Colonic mucosa (tissue), 4 donors: ENCODE measurements at regions not wholly inside any gene's neighbourhood (a gene's known extent, or its start where the extent isn't known, plus 50 kb on each side); places are given as distances from the start of the nearest gene placed in this dataset.

ENCODE experiments used
- DNase-seq: peaks from one replicate; pipeline ENCODE4 v3.0.0-alpha.2; 2020
- H3K27ac ChIP-seq: fragments of 200-600 bp; one replicate; pipeline ENCODE4 v1.8.0; 2021
- H3K27me3 ChIP-seq: fragments of 200-600 bp; one replicate; pipeline ENCODE4 v1.8.0; 2021
- H3K36me3 ChIP-seq: fragments of 200-600 bp; one replicate; pipeline ENCODE4 v1.8.0; 2021
- H3K4me1 ChIP-seq: fragments of 200-600 bp; one replicate; pipeline ENCODE4 v1.8.0; 2021; ENCODE audit warnings: mild to moderate bottlenecking
- H3K4me3 ChIP-seq: fragments of 200-600 bp; one replicate; pipeline ENCODE4 v1.8.0; 2021
- H3K9ac ChIP-seq, 2 donors: one replicate each; pipeline ENCODE4 v1.7.0; 2013; ENCODE audit warnings: control low read depth in 2 of 2, low read depth in 2 of 2, low read length in 2 of 2
- H3K9me3 ChIP-seq: fragments of 200-600 bp; one replicate; pipeline ENCODE4 v1.8.0; 2021
- CTCF ChIP-seq: fragments of 200-600 bp; IDR thresholded peaks from one replicate; pipeline ENCODE4 v1.8.0; 2022; ENCODE audit warnings: antibody characterized with exemption, mild to moderate bottlenecking
- intact Hi-C: fragments of 100-400 bp; cut with DNase I; formaldehyde crosslinking; loops from one replicate; pipeline ENCODE4 v1.14.1; 2022
- donor health status: healthy.
- donor health status: DM: no; HTN: no; CAD: no.
- donor health status: DM: no; HTN: no; CAD: no.

GRCh38 chr6:795046-795685 lies 102.2 kb upstream of the EXOC2 start:
- Histone ChIP-seq H3K9me3 (no peaks in the 10 kb centered on the region), H3K27ac (no peak overlapping the region), H3K4me3 (no peak overlapping the region), H3K27me3 (no peaks in the 10 kb centered on the region), H3K36me3 (no peaks in the 10 kb centered on the region), H3K9ac (no peak overlapping the region), H3K4me1 (no peaks in the 10 kb centered on the region)
- intact Hi-C loops = loop anchor here (5.0 kb wide), 2 partner anchors 542 to 587 kb away; no protein-coding TSS in a partner anchor
- no peak for TF ChIP-seq CTCF
- DNase-seq = no peak

- Histone ChIP-seq H3K4me3 (no peak overlapping the region), H3K9ac (no peak overlapping the region), H3K36me3 (no peaks in the 10 kb centered on the region), H3K4me1 (no peaks in the 10 kb centered on the region), H3K9me3 (no peaks in the 10 kb centered on the region), H3K27ac (no peak overlapping the region), H3K27me3 (no peaks in the 10 kb centered on the region)
- DNase-seq = no peak
- no peak for TF ChIP-seq CTCF
- intact Hi-C loops = no loop called here
These were observed 100.3 kb upstream of the EXOC2 start for GRCh38 chr6:793261-793660.

- intact Hi-C loops = no loop called here
- H3K9me3 ChIP-seq = no peaks in the 10 kb centered on the region
- TF ChIP-seq CTCF = no peak
- no peak overlapping the region for H3K4me3 ChIP-seq
- H3K9ac ChIP-seq = no peak overlapping the region
- DNase-seq = no peak
- no peaks in the 10 kb centered on the region for H3K4me1 ChIP-seq
- no peaks in the 10 kb centered on the region for H3K27me3 ChIP-seq
- no peaks in the 10 kb centered on the region for H3K36me3 ChIP-seq
- H3K27ac ChIP-seq = no peak overlapping the region
These were observed 99.7 kb upstream of the EXOC2 start for GRCh38 chr6:792662-793061.

- no peak for TF ChIP-seq CTCF
- intact Hi-C loops = loop anchor here (5.0 kb wide), 1 partner anchor 196 kb away; no protein-coding TSS in a partner anchor
These were observed 95.1 kb upstream of the EXOC2 start for GRCh38 chr6:788058-788457.

GRCh38 chr6:786946-787763 lies 94.2 kb upstream of the EXOC2 start:
- DNase-seq = no peak
- Histone ChIP-seq H3K4me3 (no peak overlapping the region), H3K9me3 (no peaks in the 10 kb centered on the region), H3K27me3 (no peaks in the 10 kb centered on the region), H3K4me1 (no peaks in the 10 kb centered on the region), H3K36me3 (no peaks in the 10 kb centered on the region), H3K9ac (no peak overlapping the region), H3K27ac (no peak overlapping the region)
- intact Hi-C loops = loop anchor here (5.0 kb wide), 1 partner anchor 195 kb away; no protein-coding TSS in a partner anchor
- peak; percentile 62 for TF ChIP-seq CTCF

More at GRCh38 chr6:788058-788457, 95.1 kb upstream of the EXOC2 start:
- H3K9ac ChIP-seq = no peak overlapping the region
- no peaks in the 10 kb centered on the region for H3K27me3 ChIP-seq
- no peaks in the 10 kb centered on the region for H3K36me3 ChIP-seq
- no peak for DNase-seq
- H3K9me3 ChIP-seq = no peaks in the 10 kb centered on the region
- no peak overlapping the region for H3K27ac ChIP-seq
- H3K4me3 ChIP-seq = no peak overlapping the region
- H3K4me1 ChIP-seq = no peaks in the 10 kb centered on the region
